SK-N-SH treated with all-trans-retinoic acid at 6 μM for 48 hours (cell line): ENCODE measurements at regions not wholly inside any gene's neighbourhood (a gene's known extent, or its start where the extent isn't known, plus 50 kb on each side); places are given as distances from the start of the nearest gene placed in this dataset.

Experiments
- ATAC-seq: fragments of 200-7000 bp; cut with Tn5 transposase; 3 replicates; pipeline ENCODE4 v1.9.1; 2020; ENCODE audit warnings: mild to moderate bottlenecking, moderate library complexity
- ARNTL ChIP-seq: fragments of 450-650 bp; formaldehyde crosslinking; IDR thresholded peaks from 2 replicates; pipeline ENCODE4 v1.5.0; 2020; ENCODE audit warnings: low read depth, mild to moderate bottlenecking, moderate library complexity, borderline replicate concordance
- BACH2 ChIP-seq: fragments of 250-450 bp; sonication (Bioruptor Pico); IDR thresholded peaks from 2 replicates; pipeline ENCODE4 v1.9.0; 2021; ENCODE audit warnings: mild to moderate bottlenecking, borderline replicate concordance
- CSDC2 ChIP-seq: fragments of 250-450 bp; sonication (Bioruptor Pico); IDR thresholded peaks from 2 replicates; pipeline ENCODE4 v1.5.0; 2020; ENCODE audit warnings: mild to moderate bottlenecking, moderate library complexity
- ESRRG ChIP-seq: fragments of 250-450 bp; sonication (Bioruptor Pico); IDR thresholded peaks from 2 replicates; pipeline ENCODE4 v1.6.1; 2021; ENCODE audit warnings: mild to moderate bottlenecking
- GLIS3 ChIP-seq: fragments of 250-450 bp; sonication (Bioruptor Pico); IDR thresholded peaks from 2 replicates; pipeline ENCODE4 v1.5.0; 2020; ENCODE audit warnings: mild to moderate bottlenecking, moderate library complexity
- OSR1 ChIP-seq: fragments of 250-450 bp; sonication (Bioruptor Pico); IDR thresholded peaks from 2 replicates; pipeline ENCODE4 v1.8.0; 2022; ENCODE audit warnings: moderate library complexity, mild to moderate bottlenecking, inconsistent platforms
- PPARA ChIP-seq: fragments of 250-450 bp; sonication (Bioruptor Pico); IDR thresholded peaks from 2 replicates; pipeline ENCODE4 v1.5.0; 2020; ENCODE audit warnings: mild to moderate bottlenecking, borderline replicate concordance
- RARB ChIP-seq: fragments of 250-450 bp; sonication (Bioruptor Pico); IDR thresholded peaks from 2 replicates; pipeline ENCODE4 v1.8.0; 2021; ENCODE audit warnings: mild to moderate bottlenecking, moderate library complexity
- SNAI2 ChIP-seq: fragments of 250-450 bp; sonication (Bioruptor Pico); IDR thresholded peaks from 2 replicates; pipeline ENCODE4 v1.5.0; 2020; ENCODE audit warnings: mild to moderate bottlenecking, moderate library complexity
- TCF4 ChIP-seq: fragments of 250-450 bp; sonication (Bioruptor Pico); IDR thresholded peaks from 2 replicates; pipeline ENCODE4 v1.8.0; 2021; ENCODE audit warnings: mild to moderate bottlenecking, moderate library complexity, borderline replicate concordance
- ZC3H10 ChIP-seq: fragments of 250-450 bp; sonication (Bioruptor Pico); IDR thresholded peaks from 2 replicates; pipeline ENCODE4 v1.5.1; 2021; ENCODE audit warnings: mild to moderate bottlenecking, moderate library complexity
- ZFP3 ChIP-seq: fragments of 250-450 bp; sonication (Bioruptor Pico); IDR thresholded peaks from 2 replicates; pipeline ENCODE4 v1.5.0; 2020; ENCODE audit warnings: mild to moderate bottlenecking, moderate library complexity
- ZFP30 ChIP-seq: fragments of 450-650 bp; formaldehyde crosslinking; IDR thresholded peaks from 2 replicates; pipeline ENCODE4 v1.5.0; 2022; ENCODE audit warnings: mild to moderate bottlenecking, moderate library complexity
- ZNF565 ChIP-seq: fragments of 450-650 bp; formaldehyde crosslinking; conservative IDR thresholded peaks from 2 replicates; pipeline ENCODE4 v1.5.0; 2020; ENCODE audit warnings: low read depth, mild to moderate bottlenecking, moderate library complexity
- ZNF70 ChIP-seq: fragments of 450-650 bp; formaldehyde crosslinking; IDR thresholded peaks from 2 replicates; pipeline ENCODE4 v1.5.0; 2020; ENCODE audit warnings: mild to moderate bottlenecking, moderate library complexity
- ZNF8 ChIP-seq: fragments of 450-650 bp; formaldehyde crosslinking; IDR thresholded peaks from 2 replicates; pipeline ENCODE4 v1.5.0; 2020; ENCODE audit warnings: mild to moderate bottlenecking, moderate library complexity
- TF ChIP-seq, protein P1 (sequence below): fragments of 250-450 bp; sonication (Bioruptor Pico); IDR thresholded peaks from 2 replicates; pipeline ENCODE4 v1.5.1; 2021; ENCODE audit warnings: mild to moderate bottlenecking, moderate library complexity
- TF ChIP-seq, protein P2 (sequence below): fragments of 250-450 bp; sonication (Bioruptor Pico); IDR thresholded peaks from 2 replicates; pipeline ENCODE4 v1.5.0; 2020; ENCODE audit warnings: mild to moderate bottlenecking, moderate library complexity
- TF ChIP-seq, protein P3 (sequence below): fragments of 250-450 bp; sonication (Bioruptor Pico); IDR thresholded peaks from 2 replicates; pipeline ENCODE4 v1.8.0; 2021; ENCODE audit warnings: low read depth, mild to moderate bottlenecking, moderate library complexity, borderline replicate concordance
- TF ChIP-seq, protein P4 (sequence below): fragments of 250-450 bp; sonication (Bioruptor Pico); IDR thresholded peaks from 2 replicates; pipeline ENCODE4 v1.8.0; 2020; ENCODE audit warnings: mild to moderate bottlenecking, moderate library complexity, borderline replicate concordance

DNA sequence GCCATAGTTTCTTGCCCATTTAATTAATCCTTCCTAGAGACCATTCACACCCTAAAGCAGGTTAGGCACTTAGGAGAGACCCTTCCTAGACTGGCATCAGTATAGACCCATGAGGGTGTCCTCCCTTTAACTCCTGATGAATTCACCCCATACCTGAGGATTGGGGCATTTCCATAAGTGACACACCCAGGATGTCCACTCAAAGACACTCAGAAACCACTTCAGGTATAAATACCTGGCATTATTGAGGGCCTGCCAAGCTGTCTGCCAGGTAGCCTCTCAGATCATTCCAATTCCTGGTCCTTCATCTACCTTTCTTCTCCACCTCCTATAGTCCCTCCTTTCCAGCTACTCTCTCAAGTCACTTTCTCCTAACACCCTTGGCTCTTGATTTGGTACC is 57.5 kb upstream of the SLC14A2 start:
- ATAC-seq: no peak
- TF ChIP-seq ARNTL (CRISPR knock-in tag) (no peak), BACH2 (CRISPR knock-in tag) (no peak), ESRRG (CRISPR knock-in tag) (no peak), ZNF70 (CRISPR knock-in tag) (no peak), ZNF565 (CRISPR knock-in tag) (no peak), ZNF8 (CRISPR knock-in tag) (no peak), SNAI2 (no peak), ZFP3 (CRISPR knock-in tag) (no peak), CSDC2 (CRISPR knock-in tag) (no peak), ZC3H10 (no peak), GLIS3 (no peak), TCF4 (CRISPR knock-in tag) (no peak)
- TF ChIP-seq, protein P1, sequence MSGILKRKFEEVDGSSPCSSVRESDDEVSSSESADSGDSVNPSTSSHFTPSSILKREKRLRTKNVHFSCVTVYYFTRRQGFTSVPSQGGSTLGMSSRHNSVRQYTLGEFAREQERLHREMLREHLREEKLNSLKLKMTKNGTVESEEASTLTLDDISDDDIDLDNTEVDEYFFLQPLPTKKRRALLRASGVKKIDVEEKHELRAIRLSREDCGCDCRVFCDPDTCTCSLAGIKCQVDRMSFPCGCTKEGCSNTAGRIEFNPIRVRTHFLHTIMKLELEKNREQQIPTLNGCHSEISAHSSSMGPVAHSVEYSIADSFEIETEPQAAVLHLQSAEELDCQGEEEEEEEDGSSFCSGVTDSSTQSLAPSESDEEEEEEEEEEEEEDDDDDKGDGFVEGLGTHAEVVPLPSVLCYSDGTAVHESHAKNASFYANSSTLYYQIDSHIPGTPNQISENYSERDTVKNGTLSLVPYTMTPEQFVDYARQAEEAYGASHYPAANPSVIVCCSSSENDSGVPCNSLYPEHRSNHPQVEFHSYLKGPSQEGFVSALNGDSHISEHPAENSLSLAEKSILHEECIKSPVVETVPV (CRISPR knock-in tag): no peak
- TF ChIP-seq, protein P2, sequence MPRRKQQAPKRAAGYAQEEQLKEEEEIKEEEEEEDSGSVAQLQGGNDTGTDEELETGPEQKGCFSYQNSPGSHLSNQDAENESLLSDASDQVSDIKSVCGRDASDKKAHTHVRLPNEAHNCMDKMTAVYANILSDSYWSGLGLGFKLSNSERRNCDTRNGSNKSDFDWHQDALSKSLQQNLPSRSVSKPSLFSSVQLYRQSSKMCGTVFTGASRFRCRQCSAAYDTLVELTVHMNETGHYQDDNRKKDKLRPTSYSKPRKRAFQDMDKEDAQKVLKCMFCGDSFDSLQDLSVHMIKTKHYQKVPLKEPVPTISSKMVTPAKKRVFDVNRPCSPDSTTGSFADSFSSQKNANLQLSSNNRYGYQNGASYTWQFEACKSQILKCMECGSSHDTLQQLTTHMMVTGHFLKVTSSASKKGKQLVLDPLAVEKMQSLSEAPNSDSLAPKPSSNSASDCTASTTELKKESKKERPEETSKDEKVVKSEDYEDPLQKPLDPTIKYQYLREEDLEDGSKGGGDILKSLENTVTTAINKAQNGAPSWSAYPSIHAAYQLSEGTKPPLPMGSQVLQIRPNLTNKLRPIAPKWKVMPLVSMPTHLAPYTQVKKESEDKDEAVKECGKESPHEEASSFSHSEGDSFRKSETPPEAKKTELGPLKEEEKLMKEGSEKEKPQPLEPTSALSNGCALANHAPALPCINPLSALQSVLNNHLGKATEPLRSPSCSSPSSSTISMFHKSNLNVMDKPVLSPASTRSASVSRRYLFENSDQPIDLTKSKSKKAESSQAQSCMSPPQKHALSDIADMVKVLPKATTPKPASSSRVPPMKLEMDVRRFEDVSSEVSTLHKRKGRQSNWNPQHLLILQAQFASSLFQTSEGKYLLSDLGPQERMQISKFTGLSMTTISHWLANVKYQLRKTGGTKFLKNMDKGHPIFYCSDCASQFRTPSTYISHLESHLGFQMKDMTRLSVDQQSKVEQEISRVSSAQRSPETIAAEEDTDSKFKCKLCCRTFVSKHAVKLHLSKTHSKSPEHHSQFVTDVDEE (CRISPR knock-in tag): no peak
- TF ChIP-seq, protein P3, sequence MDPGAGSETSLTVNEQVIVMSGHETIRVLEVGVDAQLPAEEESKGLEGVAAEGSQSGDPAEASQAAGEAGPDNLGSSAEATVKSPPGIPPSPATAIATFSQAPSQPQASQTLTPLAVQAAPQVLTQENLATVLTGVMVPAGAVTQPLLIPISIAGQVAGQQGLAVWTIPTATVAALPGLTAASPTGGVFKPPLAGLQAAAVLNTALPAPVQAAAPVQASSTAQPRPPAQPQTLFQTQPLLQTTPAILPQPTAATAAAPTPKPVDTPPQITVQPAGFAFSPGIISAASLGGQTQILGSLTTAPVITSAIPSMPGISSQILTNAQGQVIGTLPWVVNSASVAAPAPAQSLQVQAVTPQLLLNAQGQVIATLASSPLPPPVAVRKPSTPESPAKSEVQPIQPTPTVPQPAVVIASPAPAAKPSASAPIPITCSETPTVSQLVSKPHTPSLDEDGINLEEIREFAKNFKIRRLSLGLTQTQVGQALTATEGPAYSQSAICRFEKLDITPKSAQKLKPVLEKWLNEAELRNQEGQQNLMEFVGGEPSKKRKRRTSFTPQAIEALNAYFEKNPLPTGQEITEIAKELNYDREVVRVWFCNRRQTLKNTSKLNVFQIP (CRISPR knock-in tag): no peak

DNA sequence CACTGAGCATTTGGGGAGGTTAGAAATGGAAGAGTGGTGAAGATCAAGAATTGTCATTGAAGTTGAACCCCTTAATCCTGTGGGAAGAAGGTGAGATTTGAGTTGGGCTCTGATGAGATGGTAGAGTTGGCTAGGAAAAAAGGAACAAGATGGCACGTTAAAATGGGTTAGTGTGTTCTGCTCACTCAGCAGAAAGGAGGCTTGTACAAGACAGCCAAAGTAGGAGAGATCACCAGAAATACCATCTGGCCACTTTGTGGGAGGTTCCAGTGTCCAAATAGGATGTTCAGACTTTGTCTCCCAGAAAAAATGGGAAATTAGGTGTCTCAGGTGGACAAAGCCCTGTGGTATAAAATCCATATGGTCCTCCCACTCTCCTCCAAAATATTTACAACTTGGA is 56.0 kb upstream of the SLC14A2 start:
- TF ChIP-seq ARNTL (CRISPR knock-in tag): no peak
- TF ChIP-seq, protein P2 (CRISPR knock-in tag): no peak
- TF ChIP-seq OSR1 (CRISPR knock-in tag): no peak
- no peak for TF ChIP-seq CSDC2 (CRISPR knock-in tag)
- no peak for TF ChIP-seq BACH2 (CRISPR knock-in tag)
- TF ChIP-seq, protein P4, sequence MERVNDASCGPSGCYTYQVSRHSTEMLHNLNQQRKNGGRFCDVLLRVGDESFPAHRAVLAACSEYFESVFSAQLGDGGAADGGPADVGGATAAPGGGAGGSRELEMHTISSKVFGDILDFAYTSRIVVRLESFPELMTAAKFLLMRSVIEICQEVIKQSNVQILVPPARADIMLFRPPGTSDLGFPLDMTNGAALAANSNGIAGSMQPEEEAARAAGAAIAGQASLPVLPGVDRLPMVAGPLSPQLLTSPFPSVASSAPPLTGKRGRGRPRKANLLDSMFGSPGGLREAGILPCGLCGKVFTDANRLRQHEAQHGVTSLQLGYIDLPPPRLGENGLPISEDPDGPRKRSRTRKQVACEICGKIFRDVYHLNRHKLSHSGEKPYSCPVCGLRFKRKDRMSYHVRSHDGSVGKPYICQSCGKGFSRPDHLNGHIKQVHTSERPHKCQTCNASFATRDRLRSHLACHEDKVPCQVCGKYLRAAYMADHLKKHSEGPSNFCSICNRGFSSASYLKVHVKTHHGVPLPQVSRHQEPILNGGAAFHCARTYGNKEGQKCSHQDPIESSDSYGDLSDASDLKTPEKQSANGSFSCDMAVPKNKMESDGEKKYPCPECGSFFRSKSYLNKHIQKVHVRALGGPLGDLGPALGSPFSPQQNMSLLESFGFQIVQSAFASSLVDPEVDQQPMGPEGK (CRISPR knock-in tag): no peak
- no peak for TF ChIP-seq ZNF565 (CRISPR knock-in tag)
- TF ChIP-seq ZNF70 (CRISPR knock-in tag): no peak
- TF ChIP-seq, protein P3 (CRISPR knock-in tag): no peak
- TF ChIP-seq PPARA (CRISPR knock-in tag): no peak
- no peak for TF ChIP-seq ZFP3 (CRISPR knock-in tag)
- TF ChIP-seq ZFP30 (CRISPR knock-in tag): no peak
- no peak for TF ChIP-seq RARB (CRISPR knock-in tag)
- TF ChIP-seq ZNF8 (CRISPR knock-in tag): no peak
- TF ChIP-seq, protein P1 (CRISPR knock-in tag): no peak
- TF ChIP-seq ZC3H10: no peak
- ATAC-seq: no peak
